ENCODE measurements at regions not wholly inside any gene's neighbourhood (a gene's known extent, or its start where the extent isn't known, plus 50 kb on each side); places are given as distances from the start of the nearest gene placed in this dataset.

DNA sequence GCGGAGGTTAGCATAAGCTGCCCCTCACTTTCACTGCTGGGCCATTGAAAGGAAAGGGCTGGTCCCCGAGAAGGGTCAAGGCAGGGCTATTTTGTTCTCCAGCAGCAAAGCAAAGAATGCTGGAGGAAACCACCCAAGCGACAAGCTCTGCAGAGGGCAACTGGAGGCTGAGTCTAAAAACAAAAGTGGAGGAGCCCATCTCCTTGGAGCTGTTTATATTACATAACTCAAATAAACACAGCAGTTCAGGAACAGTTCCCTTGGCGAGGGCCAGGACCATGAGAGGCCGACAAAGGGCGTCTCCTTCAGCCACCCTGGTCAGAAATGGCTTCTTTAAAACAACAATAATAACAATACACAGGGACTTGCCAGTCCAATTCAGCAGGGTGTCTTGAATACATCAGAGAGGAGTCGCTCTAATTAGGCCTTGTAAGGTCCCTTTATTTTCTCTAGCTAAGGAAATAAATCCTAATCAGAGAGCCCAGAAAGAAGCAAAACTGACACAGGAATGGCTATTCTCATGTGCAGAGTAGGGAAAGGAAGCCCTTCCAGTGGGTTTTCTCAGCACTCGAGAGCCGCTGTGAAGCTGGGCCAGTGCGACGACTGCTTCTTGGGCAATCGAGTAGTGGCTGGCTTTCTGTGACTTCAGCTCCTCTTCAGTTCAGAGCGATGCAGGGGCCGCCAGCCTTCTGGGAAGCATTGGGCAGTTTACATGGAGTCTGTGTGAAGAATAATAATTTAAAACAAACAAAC, 57.0 kb upstream of the TARBP1 start:
- DNase-seq = no peak

DNA sequence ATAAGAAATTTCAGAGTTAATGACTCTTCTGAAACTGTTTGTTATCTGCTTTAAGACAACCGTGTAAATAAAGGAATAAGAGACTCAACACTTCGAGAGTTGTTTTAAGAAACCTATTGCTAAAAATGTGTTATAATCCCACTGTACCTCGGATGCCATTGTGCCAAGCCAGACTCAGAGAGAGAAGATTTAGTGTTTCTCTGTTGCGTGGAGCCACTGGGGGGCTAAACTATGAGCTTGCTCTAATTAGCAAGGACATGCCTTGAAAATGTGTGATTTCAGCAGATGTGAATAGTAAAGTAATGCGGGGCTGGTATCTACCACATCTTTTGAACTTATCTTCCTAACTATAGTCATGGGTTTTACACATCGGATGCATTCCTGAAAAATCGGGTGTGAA, 56.2 kb upstream of the TARBP1 start:
- no peak for DNase-seq

DNA sequence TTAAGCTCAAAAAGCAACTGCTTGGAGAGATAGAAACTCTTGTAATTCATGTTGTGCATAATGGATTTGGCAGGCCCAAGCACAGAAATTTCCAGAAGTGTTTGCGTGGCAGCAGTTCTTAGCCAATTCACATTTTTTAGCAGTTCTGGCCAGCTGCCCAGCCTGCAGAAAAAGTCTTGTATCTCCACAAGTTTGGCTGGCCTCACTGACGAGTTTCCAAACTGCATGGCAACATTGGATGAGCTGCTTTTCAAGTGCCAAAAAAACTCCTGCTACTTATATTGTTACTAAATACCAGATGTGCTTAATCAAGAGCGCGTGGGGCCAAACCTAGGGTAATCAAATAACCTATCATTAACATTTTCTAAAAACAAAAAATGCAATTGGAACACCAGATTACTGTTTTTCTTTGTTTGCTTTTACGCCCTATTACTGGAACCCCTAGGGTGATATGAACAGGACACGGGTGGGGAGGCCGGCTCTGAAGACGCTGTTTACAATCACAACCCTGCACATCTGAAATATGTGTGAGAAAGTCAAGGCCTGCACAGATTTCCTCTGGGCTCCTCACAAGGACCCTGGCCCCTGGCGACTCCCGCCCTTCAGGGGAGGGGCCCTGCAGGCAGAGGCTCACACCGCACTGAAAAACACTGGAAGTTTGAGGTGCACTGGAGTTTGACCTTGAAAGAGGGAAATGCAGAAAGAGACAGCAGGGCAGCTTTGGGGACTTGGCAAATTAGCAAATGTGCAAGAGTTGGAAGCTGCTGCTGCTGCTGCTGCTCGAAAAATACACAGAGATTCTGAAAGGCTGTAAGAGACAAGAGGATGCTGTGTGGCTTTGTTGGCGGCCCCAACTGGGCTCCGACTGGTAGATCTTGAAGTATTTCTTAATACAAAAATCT, 55.2 kb upstream of the TARBP1 start:
- DNase-seq = no peak

DNA sequence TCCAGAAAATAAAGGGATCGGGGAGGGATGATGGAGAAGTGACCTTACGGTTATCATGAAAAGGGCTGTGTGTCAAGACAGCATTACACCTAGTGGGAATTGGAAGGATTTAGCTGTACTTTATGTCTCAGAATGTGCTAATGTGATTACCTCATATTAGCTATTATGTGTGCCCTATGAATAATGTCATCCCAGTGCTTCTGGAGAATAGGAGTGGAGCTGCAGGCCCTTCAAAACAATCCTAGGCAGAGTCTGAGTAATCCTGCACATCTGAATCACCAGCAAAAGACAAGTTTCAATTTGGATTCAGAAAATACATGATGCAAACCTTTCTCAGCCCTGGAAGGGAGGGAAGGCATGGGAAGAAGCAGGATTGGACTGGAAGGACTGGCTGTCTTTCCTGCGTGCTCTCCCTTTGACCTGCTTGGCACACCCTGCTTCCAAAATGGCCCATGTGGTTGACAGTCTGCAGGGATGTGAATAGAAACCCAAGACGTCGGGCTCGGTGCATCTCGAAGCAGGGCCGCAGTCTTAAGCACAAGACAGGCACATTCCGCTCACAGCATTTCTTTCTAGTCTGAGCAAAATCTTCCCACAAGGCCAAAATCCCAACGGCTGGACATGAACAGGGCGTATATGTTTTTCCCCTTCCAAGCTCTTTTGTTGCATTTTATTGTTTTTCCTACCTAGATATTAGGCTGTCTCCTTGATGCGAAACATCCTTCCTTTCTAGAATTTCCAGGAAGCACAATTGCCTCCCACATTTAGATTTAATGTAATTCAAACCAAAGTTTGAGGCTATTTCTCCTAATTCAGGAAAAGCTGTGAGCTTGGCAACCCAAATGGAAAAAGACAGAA, 54.3 kb upstream of the TARBP1 start:
- DNase-seq = no peak

DNA sequence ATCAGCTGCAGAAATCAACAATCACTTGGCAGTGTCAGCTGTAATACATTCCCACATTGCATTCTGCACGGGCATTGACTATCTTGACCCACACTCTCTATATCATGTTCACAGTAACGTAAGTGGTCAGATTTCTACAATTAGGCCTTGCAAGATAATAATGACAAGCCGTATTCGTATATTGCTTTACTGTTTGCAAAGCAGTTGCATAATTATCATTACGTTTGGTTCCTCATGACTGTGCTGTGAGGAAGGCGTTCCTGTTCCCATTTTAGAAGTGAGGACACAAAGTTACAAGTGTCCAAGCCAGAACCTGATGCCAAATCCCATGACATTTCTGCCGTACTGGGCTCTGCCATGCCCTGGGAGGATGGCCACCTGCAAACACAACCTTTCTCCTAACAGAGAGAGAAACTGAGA, 53.5 kb upstream of the TARBP1 start:
- peak in 1 of 2 donors; percentile 12 for DNase-seq

DNA sequence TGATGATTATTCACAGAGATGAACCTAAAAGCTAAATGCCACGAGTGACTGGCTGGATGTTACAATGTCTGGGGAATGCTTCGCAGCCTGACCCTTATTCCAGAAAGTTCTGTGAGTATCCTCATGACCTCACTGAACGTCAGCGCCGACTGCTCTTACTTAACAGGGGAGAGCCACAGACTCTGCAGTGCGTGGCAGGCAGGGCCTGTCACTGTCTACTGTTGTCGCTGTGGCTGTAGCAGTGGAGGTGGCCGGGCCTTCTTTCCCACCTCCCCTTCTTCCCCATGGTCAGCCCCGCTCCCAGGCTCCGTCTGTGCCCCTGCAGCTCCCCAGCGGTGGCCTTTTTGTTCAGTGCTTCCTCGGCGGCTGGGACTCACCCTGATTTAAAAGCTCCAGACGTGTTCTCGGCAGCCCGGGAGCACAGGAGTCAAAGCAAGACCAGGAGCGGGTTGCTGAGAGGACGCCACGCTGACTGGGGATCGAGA, 52.2 kb upstream of the TARBP1 start:
- no peak for DNase-seq

DNA sequence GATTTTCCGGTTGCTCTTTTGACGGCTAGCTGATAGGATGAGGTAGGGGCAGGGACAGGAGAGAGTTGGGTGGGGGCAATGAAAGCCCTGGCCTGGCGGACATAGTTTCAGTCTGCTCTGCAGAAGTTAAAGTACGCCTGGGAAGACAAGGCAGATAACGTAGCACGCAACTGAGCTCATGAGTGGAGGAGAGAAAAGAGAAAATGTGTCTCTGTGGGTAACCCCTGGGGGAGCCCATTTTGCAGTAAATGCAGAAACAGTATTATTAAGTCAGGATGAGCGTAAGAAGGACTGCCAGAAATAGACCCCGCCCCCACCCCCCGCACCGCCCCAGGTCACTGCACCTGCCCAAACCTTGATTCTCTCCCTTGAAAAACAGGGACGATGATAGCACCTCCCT, 51.7 kb upstream of the TARBP1 start:
- no peak for DNase-seq

DNA sequence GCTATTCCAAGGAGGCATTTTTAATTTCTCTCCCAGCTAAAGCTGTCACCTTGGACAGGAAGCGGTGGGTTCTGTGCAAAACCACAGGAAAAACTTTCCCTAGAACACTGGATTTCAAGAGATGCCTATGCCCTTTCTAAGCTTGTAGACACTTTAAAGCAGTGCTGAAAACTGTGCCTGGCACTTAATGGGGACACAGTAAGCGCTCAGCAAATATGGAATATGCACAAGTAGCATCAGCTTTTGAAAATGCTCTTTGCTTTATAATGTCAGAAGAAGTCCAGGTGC, 50.9 kb upstream of the TARBP1 start:
- DNase-seq = no peak

DNA sequence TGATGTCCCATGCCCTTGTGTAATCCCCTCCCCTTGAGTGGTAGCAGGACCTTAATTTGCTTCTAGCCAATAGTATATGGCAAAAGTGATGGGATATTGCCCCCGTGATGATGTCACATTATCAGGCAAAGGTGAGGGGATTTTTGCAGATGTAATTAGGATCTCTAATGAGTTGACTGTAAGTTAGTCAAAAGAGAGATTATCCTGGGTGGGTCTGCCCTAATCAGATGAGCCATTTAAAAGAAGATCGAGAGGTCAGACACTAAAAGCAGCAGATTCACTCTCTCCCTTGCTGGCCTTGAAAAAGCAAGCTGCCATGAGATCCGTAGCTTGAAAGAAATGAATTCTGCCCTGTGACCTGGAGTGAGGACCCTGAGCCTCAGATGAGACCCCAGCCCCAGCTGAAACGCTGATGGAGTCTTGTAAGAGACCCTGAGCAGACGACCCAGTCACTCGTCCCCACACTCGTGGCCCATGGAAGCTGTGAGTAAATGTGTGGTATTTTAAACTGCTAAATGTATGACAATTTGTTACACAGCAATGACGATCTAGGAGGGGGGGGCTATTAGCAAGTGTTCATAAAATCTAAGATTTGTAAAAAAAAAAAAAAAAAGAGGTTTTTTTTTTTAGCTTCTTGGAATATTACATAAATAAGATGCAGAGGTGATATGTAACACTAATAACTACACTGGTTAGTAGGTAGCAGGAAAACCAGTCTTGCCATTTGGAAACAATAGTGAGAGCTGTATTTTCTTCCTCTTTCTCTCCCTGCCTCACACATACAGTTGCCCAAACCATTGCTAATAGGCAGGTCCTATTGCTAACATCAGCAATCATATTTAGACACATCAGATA, 50.3 kb upstream of the TARBP1 start:
- DNase-seq = peak in 1 of 2 donors; percentile 42
